ENCODE measurements at regions not wholly inside any gene's neighbourhood (a gene's known extent, or its start where the extent isn't known, plus 50 kb on each side); places are given as distances from the start of the nearest gene placed in this dataset.

DNA sequence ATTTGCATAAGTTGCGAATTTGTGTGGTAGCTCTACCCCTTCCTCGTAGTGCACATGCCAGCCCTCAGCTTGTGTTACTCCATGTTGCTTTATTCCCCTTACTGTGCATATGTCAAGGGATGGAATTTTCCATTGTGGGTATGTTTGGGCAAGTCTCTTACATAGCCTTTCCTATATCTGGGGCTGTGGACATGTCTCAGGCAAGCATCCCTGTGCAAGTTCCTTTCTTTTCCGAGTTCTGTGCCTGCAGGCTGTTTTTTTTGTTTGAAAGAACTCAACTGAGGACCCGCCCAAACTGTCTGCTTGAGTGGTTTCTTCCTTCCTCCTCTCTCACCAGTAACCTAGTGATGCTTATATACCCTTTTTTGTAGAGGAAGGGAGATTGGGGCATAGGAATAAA, 1739.1 kb upstream of the PIK3C3 start:
- TF ChIP-seq POLR2AphosphoS5 (IDR thresholded peaks at IDR 0.05) (no peak), POLR2A (IDR thresholded peaks at IDR 0.05) (no peak)
- TF ChIP-seq, protein P1, sequence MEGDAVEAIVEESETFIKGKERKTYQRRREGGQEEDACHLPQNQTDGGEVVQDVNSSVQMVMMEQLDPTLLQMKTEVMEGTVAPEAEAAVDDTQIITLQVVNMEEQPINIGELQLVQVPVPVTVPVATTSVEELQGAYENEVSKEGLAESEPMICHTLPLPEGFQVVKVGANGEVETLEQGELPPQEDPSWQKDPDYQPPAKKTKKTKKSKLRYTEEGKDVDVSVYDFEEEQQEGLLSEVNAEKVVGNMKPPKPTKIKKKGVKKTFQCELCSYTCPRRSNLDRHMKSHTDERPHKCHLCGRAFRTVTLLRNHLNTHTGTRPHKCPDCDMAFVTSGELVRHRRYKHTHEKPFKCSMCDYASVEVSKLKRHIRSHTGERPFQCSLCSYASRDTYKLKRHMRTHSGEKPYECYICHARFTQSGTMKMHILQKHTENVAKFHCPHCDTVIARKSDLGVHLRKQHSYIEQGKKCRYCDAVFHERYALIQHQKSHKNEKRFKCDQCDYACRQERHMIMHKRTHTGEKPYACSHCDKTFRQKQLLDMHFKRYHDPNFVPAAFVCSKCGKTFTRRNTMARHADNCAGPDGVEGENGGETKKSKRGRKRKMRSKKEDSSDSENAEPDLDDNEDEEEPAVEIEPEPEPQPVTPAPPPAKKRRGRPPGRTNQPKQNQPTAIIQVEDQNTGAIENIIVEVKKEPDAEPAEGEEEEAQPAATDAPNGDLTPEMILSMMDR (IDR thresholded peaks at IDR 0.05 in 8 of 11, conservative IDR thresholded peaks at IDR 0.05 in 3 of 11) = no peak
- H3K27ac ChIP-seq = no peak overlapping the region
- intact Hi-C loops (cut with DNase I; ENCODE audit: low total_unique reads) = no loop called here
- no peaks in the 10 kb centered on the region for H3K27me3 ChIP-seq (replicated peaks in 1 of 7)
- H3K4me1 ChIP-seq = no peaks in the 10 kb centered on the region
- DNase-seq = no peak
- H3K9me3 ChIP-seq = peaks cover 0 to 6% (median 0%) of the 10 kb centered on the region in 8 donors
- no peaks in the 10 kb centered on the region for H3K36me3 ChIP-seq
- whole genome bisulfite sequencing, 5 donors = 46 to 84% (median 69%) methylated on average over 4 of the region's 4 CpGs
- H3K4me3 ChIP-seq = no peak overlapping the region

DNA sequence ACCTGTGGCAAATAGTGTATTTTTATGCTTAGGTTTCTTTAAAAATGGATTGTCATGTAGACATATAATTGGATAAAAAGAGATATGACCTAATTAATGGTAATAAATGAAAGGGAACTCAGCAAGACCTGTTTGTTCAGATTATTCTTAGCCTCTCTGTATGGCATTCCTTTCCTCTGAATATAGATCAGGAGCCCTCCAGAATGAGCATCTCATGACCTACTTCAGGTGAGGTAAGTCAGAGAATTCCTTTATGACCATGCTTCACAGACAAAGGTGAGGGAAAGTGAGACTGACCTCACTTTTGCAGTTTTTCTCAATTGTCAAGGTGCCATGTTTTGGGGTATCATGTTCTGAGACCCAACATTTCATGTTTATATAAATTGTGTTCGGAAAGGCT, 1744.3 kb upstream of the PIK3C3 start:
- Histone ChIP-seq H3K4me3 (no peak overlapping the region), H3K4me1 (no peaks in the 10 kb centered on the region), H3K9me3 (peaks cover 0 to 6% (median 0%) of the 10 kb centered on the region in 8 donors), H3K27me3 (replicated peaks in 1 of 7) (no peaks in the 10 kb centered on the region), H3K27ac (no peak overlapping the region), H3K36me3 (no peaks in the 10 kb centered on the region)
- 63 to 94% (median 81%) methylated on average over 1 of the region's 1 CpG for WGBS, 5 donors
- intact Hi-C loops (cut with DNase I; ENCODE audit: low total_unique reads) = no loop called here
- DNase-seq = no peak
- TF ChIP-seq POLR2AphosphoS5 (IDR thresholded peaks at IDR 0.05) = no peak
- no peak for TF ChIP-seq POLR2A (IDR thresholded peaks at IDR 0.05)
- TF ChIP-seq, protein P1 (IDR thresholded peaks at IDR 0.05 in 8 of 11, conservative IDR thresholded peaks at IDR 0.05 in 3 of 11) = no peak

DNA sequence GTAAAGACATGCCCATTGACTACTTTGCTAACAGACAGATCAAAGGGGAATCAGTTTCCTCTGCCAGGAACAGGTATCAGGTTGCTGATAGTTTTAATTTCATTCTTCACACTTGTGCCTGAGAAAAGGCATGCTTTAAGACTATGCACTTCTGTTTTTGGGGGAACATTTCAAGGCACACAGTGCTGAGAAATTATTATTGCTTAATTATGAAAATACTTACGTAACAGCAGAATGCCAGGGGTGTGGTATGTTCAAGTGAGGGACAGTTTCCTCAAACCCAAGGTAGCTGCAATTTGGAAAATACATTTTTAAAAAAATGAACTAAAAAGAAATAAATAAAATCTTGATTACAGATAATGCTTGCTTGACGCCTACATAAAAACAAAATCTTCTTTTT, 1746.1 kb upstream of the PIK3C3 start:
- TF ChIP-seq POLR2A (IDR thresholded peaks at IDR 0.05) (no peak), POLR2AphosphoS5 (IDR thresholded peaks at IDR 0.05) (no peak)
- TF ChIP-seq, protein P1 (IDR thresholded peaks at IDR 0.05 in 8 of 11, conservative IDR thresholded peaks at IDR 0.05 in 3 of 11) = no peak

DNA sequence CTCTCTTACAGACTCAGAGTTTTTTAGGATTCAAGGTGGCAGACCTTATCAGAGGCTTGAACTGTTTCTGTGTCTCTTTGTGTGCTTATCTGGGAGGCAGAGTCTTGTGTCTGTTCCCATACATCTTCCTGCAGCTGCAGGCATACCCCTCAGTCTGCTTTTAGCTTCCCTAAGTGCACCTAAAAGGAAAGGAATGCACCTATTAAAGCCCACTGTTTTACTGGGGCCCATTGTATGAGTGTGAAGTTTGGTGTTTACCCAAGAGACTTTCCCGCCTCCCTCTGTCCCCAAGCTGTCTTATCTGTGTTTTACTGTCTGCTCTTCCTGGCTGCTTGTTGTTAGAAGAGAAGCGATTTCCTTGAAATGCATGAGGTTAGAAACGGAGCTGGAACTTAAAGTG, 1757.3 kb upstream of the PIK3C3 start:
- 68 to 71% (median 69%) methylated on average over 3 of the region's 3 CpGs for WGBS, 5 donors
- Histone ChIP-seq H3K27ac (no peak overlapping the region), H3K4me3 (no peak overlapping the region), H3K4me1 (no peaks in the 10 kb centered on the region), H3K27me3 (replicated peaks in 1 of 7) (no peaks in the 10 kb centered on the region), H3K36me3 (no peaks in the 10 kb centered on the region), H3K9me3 (peaks cover 0 to 17% (median 2%) of the 10 kb centered on the region in 8 donors)
- intact Hi-C loops (cut with DNase I; ENCODE audit: low total_unique reads) = no loop called here
- TF ChIP-seq POLR2AphosphoS5 (IDR thresholded peaks at IDR 0.05) (no peak), POLR2A (IDR thresholded peaks at IDR 0.05) (no peak)
- TF ChIP-seq, protein P1 (IDR thresholded peaks at IDR 0.05 in 8 of 11, conservative IDR thresholded peaks at IDR 0.05 in 3 of 11) = no peak
- DNase-seq = no peak

More for the DNA sequence above, 1746.1 kb upstream of the PIK3C3 start:
- DNase-seq = no peak
- intact Hi-C loops (cut with DNase I; ENCODE audit: low total_unique reads) = no loop called here
- H3K4me3 ChIP-seq = no peak overlapping the region
- no peak overlapping the region for H3K27ac ChIP-seq
- H3K27me3 ChIP-seq (replicated peaks in 1 of 7) = no peaks in the 10 kb centered on the region
- H3K9me3 ChIP-seq = peaks cover 0 to 12% (median 0%) of the 10 kb centered on the region in 8 donors
- H3K4me1 ChIP-seq = no peaks in the 10 kb centered on the region
- H3K36me3 ChIP-seq = no peaks in the 10 kb centered on the region
- WGBS, 5 donors = 38 to 90% (median 81%) methylated on average over 2 of the region's 2 CpGs
